DOHH2 (cell line): ENCODE measurements at regions not wholly inside any gene's neighbourhood (a gene's known extent, or its start where the extent isn't known, plus 50 kb on each side); places are given as distances from the start of the nearest gene placed in this dataset.
"Not testable (repeated sequence)": the region's sequence is repeated elsewhere in the genome, so short reads cannot be mapped to it uniquely, and the experiment has no call there.

Experiments
- H3F3A ChIP-seq: fragments of 200-600 bp; sonication (generic), shearing (Covaris generic); 2 replicates; pipeline ENCODE4 v1.6.0; 2016; ENCODE audit warnings: antibody characterized with exemption, mild to moderate bottlenecking; ENCODE audit not compliant: control insufficient read depth, insufficient read depth
- H3K27ac ChIP-seq: fragments of 200-600 bp; sonication (generic); 2 replicates; pipeline ENCODE4 v1.5.1; 2014; ENCODE audit warnings: low read depth, mild to moderate bottlenecking, low read length, moderate library complexity
- H3K27me3 ChIP-seq: fragments of 200-600 bp; sonication (generic); 2 replicates; pipeline ENCODE4 v1.6.1; 2014; ENCODE audit warnings: mild to moderate bottlenecking, low read length, mixed read lengths; ENCODE audit not compliant: control insufficient read depth
- H3K36me3 ChIP-seq: fragments of 200-600 bp; sonication (generic); 2 replicates; pipeline ENCODE4 v1.6.1; 2014; ENCODE audit warnings: mild to moderate bottlenecking, low read length, moderate library complexity, mixed read lengths; ENCODE audit not compliant: control insufficient read depth
- H3K4me1 ChIP-seq: fragments of 200-600 bp; sonication (generic); 2 replicates; pipeline ENCODE4 v1.6.1; 2014; ENCODE audit warnings: mild to moderate bottlenecking, low read length, mixed read lengths; ENCODE audit not compliant: control insufficient read depth
- H3K4me2 ChIP-seq: fragments of 200-600 bp; sonication (generic); 2 replicates; pipeline ENCODE4 v1.6.0; 2014; ENCODE audit warnings: mild to moderate bottlenecking, low read length, moderate library complexity
- H3K4me3 ChIP-seq: fragments of 200-600 bp; sonication (generic); 2 replicates; pipeline ENCODE4 v1.5.1; 2014; ENCODE audit warnings: mild to moderate bottlenecking, low read length, mixed read lengths
- H3K79me2 ChIP-seq: fragments of 200-600 bp; sonication (generic); 2 replicates; pipeline ENCODE4 v1.6.1; 2014; ENCODE audit warnings: mild to moderate bottlenecking, low read length, mixed read lengths; ENCODE audit not compliant: control insufficient read depth
- H3K9me2 ChIP-seq: fragments of 200-600 bp; sonication (generic); replicated peaks from 2 replicates; pipeline ENCODE4 v1.6.1; 2014; ENCODE audit warnings: mild to moderate bottlenecking, low read length, mixed read lengths; ENCODE audit not compliant: control insufficient read depth
- H3K9me3 ChIP-seq: fragments of 200-600 bp; sonication (generic); 2 replicates; pipeline ENCODE4 v1.6.1; 2014; ENCODE audit warnings: antibody characterized with exemption, low read length, mixed read lengths; ENCODE audit not compliant: control insufficient read depth, insufficient read depth
- H4K20me1 ChIP-seq: fragments of 200-600 bp; sonication (generic); 2 replicates; pipeline ENCODE4 v1.6.0; 2014; ENCODE audit warnings: low read depth, mild to moderate bottlenecking, antibody characterized with exemption, low read length, moderate library complexity; ENCODE audit not compliant: control insufficient read depth, insufficient read depth
- CTCF ChIP-seq: fragments of 200-600 bp; sonication (generic); IDR thresholded peaks from one replicate; pipeline ENCODE4 v1.5.1; 2014; ENCODE audit warnings: antibody characterized with exemption, mild to moderate bottlenecking, low read depth, low read length; ENCODE audit not compliant: poor library complexity, severe bottlenecking
- EZH2phosphoT487 ChIP-seq: fragments of 200-600 bp; sonication (generic); IDR thresholded peaks from 2 replicates; pipeline ENCODE4 v1.6.1; 2017; ENCODE audit warnings: borderline replicate concordance, mild to moderate bottlenecking, antibody characterized with exemption, low read length, moderate library complexity, mixed read lengths

- peaks cover 2% of the 10 kb centered on the region; the same call in 1 of the 2 replicates for H3K27me3 ChIP-seq
- no peak for TF ChIP-seq CTCF
- no peak for TF ChIP-seq EZH2phosphoT487
- H3K4me1 ChIP-seq = peaks cover 10% of the 10 kb centered on the region
- H3K4me2 ChIP-seq = no peak overlapping the region
- no peaks in the 10 kb centered on the region for H3K9me3 ChIP-seq
- H3K79me2 ChIP-seq = no peaks in the 10 kb centered on the region
- no peaks in the 10 kb centered on the region for H3K9me2 ChIP-seq
- H3K27ac ChIP-seq = no peak overlapping the region
- H4K20me1 ChIP-seq = no peaks in the 10 kb centered on the region
- H3F3A ChIP-seq = no peaks in the 10 kb centered on the region
- H3K36me3 ChIP-seq = no peaks in the 10 kb centered on the region
- H3K4me3 ChIP-seq = no peak overlapping the region
Measured at GRCh38 chr1:235052067-235053008, 76.3 kb downstream of the TOMM20 start.

- H3K36me3 ChIP-seq = no peaks in the 10 kb centered on the region
- H3K4me2 ChIP-seq = no peak overlapping the region
- no peak overlapping the region for H3K4me3 ChIP-seq
- no peaks in the 10 kb centered on the region for H3K9me3 ChIP-seq
- no peaks in the 10 kb centered on the region for H4K20me1 ChIP-seq
- H3F3A ChIP-seq = no peaks in the 10 kb centered on the region
- H3K9me2 ChIP-seq = no peaks in the 10 kb centered on the region
- no peaks in the 10 kb centered on the region for H3K79me2 ChIP-seq
- peaks cover 10% of the 10 kb centered on the region for H3K4me1 ChIP-seq
- peaks cover 2% of the 10 kb centered on the region; the same call in 1 of the 2 replicates for H3K27me3 ChIP-seq
- H3K27ac ChIP-seq = no peak overlapping the region
- no peak for TF ChIP-seq CTCF
- no peak for TF ChIP-seq EZH2phosphoT487
Measured at GRCh38 chr1:235051521-235051920, 77.1 kb downstream of the TOMM20 start.

GRCh38 chr1:235050911-235051360, 77.7 kb downstream of the TOMM20 start:
- Histone ChIP-seq H3K27me3 (peaks cover 2% of the 10 kb centered on the region; the same call in 1 of the 2 replicates), H3K9me2 (no peaks in the 10 kb centered on the region), H3K9me3 (no peaks in the 10 kb centered on the region), H3K4me2 (no peak overlapping the region), H3K4me1 (peaks cover 10% of the 10 kb centered on the region), H3K79me2 (no peaks in the 10 kb centered on the region), H4K20me1 (no peaks in the 10 kb centered on the region), H3K4me3 (no peak overlapping the region), H3F3A (no peaks in the 10 kb centered on the region), H3K36me3 (no peaks in the 10 kb centered on the region), H3K27ac (no peak overlapping the region)
- TF ChIP-seq EZH2phosphoT487 (no peak), CTCF (no peak)

GRCh38 chr1:235049716-235050378, 78.8 kb downstream of the TOMM20 start:
- not testable (repeated sequence) for H3K4me2 ChIP-seq, H4K20me1 ChIP-seq, H3K36me3 ChIP-seq, H3K27ac ChIP-seq, H3K4me1 ChIP-seq, H3K9me3 ChIP-seq, H3K4me3 ChIP-seq, H3K27me3 ChIP-seq, H3K9me2 ChIP-seq, H3K79me2 ChIP-seq, H3F3A ChIP-seq
